HL-60/S4 (cell line): ENCODE measurements at regions not wholly inside any gene's neighbourhood (a gene's known extent, or its start where the extent isn't known, plus 50 kb on each side); places are given as distances from the start of the nearest gene placed in this dataset.

Source experiments
- in situ Hi-C: fragments of 300-500 bp; cut with MboI; formaldehyde crosslinking; loops from 2 replicates; pipeline ENCODE4 v1.14.3; 2022; ENCODE audit warnings: low sequenced_read_pairs

GRCh38 chr3:177824190-177824786 lies 627.0 kb upstream of the TBL1XR1 start:
- in situ Hi-C loops: no loop called here

GRCh38 chr3:177824841-177825240 lies 627.6 kb upstream of the TBL1XR1 start:
- in situ Hi-C loops: no loop called here

- in situ Hi-C loops: no loop called here
These were observed 629.0 kb upstream of the TBL1XR1 start for GRCh38 chr3:177826253-177826652.

GRCh38 chr3:177827511-177828207 lies 630.4 kb upstream of the TBL1XR1 start:
- in situ Hi-C loops: no loop called here

GRCh38 chr3:177828208-177828565 lies 630.9 kb upstream of the TBL1XR1 start:
- in situ Hi-C loops: no loop called here

- in situ Hi-C loops: no loop called here
These were observed 633.1 kb upstream of the TBL1XR1 start for GRCh38 chr3:177830411-177830849.

- in situ Hi-C loops: no loop called here
These were observed 634.1 kb upstream of the TBL1XR1 start for GRCh38 chr3:177831361-177831760.

- in situ Hi-C loops: no loop called here
These were observed 635.6 kb upstream of the TBL1XR1 start for GRCh38 chr3:177832880-177833279.

GRCh38 chr3:177833332-177833731 lies 636.0 kb upstream of the TBL1XR1 start:
- in situ Hi-C loops: no loop called here

GRCh38 chr3:177835008-177835407 lies 637.7 kb upstream of the TBL1XR1 start:
- in situ Hi-C loops: no loop called here

- in situ Hi-C loops: no loop called here
These were observed 638.6 kb upstream of the TBL1XR1 start for GRCh38 chr3:177835917-177836316.

GRCh38 chr3:177836671-177837070 lies 639.4 kb upstream of the TBL1XR1 start:
- in situ Hi-C loops: no loop called here

GRCh38 chr3:177837951-177838655 lies 640.8 kb upstream of the TBL1XR1 start:
- in situ Hi-C loops: no loop called here

- in situ Hi-C loops: no loop called here
These were observed 641.6 kb upstream of the TBL1XR1 start for GRCh38 chr3:177838766-177839350.

- in situ Hi-C loops: no loop called here
These were observed 645.0 kb upstream of the TBL1XR1 start for GRCh38 chr3:177842302-177842701.

- in situ Hi-C loops: no loop called here
These were observed 645.8 kb upstream of the TBL1XR1 start for GRCh38 chr3:177842743-177843734.

GRCh38 chr3:177852001-177852807 lies 654.9 kb upstream of the TBL1XR1 start:
- in situ Hi-C loops: no loop called here

GRCh38 chr3:177855021-177855420 lies 657.7 kb upstream of the TBL1XR1 start:
- in situ Hi-C loops: no loop called here

- in situ Hi-C loops: no loop called here
These were observed 662.9 kb upstream of the TBL1XR1 start for GRCh38 chr3:177860184-177860583.
